ENCODE measurements at regions not wholly inside any gene's neighbourhood (a gene's known extent, or its start where the extent isn't known, plus 50 kb on each side); places are given as distances from the start of the nearest gene placed in this dataset.

GRCh38 chr7:18402488-18403183 lies 92.9 kb upstream of the HDAC9 start:
- no peak overlapping the region for H3K4me2 ChIP-seq (ENCODE audit: low read length)
- no peaks in the 10 kb centered on the region for H3K79me2 ChIP-seq (ENCODE audit: low read length)
- no peaks in the 10 kb centered on the region for H3K36me3 ChIP-seq (replicated peaks; ENCODE audit: low read depth, low read length)
- H3K9me3 ChIP-seq (ENCODE audit: insufficient read depth, low read length): no peaks in the 10 kb centered on the region
- H2AFZ ChIP-seq (ENCODE audit: low read depth, low read length): no peak overlapping the region
- TF ChIP-seq CTCF (IDR thresholded peaks at IDR 0.05; ENCODE audit: low read depth, low read length) (no peak), EZH2phosphoT487 (IDR thresholded peaks at IDR 0.05; ENCODE audit: low read depth) (no peak)
- no peaks in the 10 kb centered on the region for H4K20me1 ChIP-seq (ENCODE audit: insufficient read depth, low read length)
- no peaks in the 10 kb centered on the region for H3K27me3 ChIP-seq (ENCODE audit: low read depth, low read length)
- peaks cover 13% of the 10 kb centered on the region for H3K4me1 ChIP-seq (ENCODE audit: low read length)
- H3K9ac ChIP-seq (ENCODE audit: low read length): no peak overlapping the region
- H3K4me3 ChIP-seq (ENCODE audit: low read length): no peak overlapping the region
- H3K27ac ChIP-seq (ENCODE audit: low read length): no peak overlapping the region

- H4K20me1 ChIP-seq (ENCODE audit: insufficient read depth, low read length): no peaks in the 10 kb centered on the region
- H3K9ac ChIP-seq (ENCODE audit: low read length): no peak overlapping the region
- H3K27ac ChIP-seq (ENCODE audit: low read length): no peak overlapping the region
- no peaks in the 10 kb centered on the region for H3K9me3 ChIP-seq (ENCODE audit: insufficient read depth, low read length)
- no peak overlapping the region for H2AFZ ChIP-seq (ENCODE audit: low read depth, low read length)
- H3K4me2 ChIP-seq (ENCODE audit: low read length): no peak overlapping the region
- no peaks in the 10 kb centered on the region for H3K36me3 ChIP-seq (replicated peaks; ENCODE audit: low read depth, low read length)
- H3K4me3 ChIP-seq (ENCODE audit: low read length): no peak overlapping the region
- H3K79me2 ChIP-seq (ENCODE audit: low read length): no peaks in the 10 kb centered on the region
- H3K4me1 ChIP-seq (ENCODE audit: low read length): peaks cover 13% of the 10 kb centered on the region
- TF ChIP-seq CTCF (IDR thresholded peaks at IDR 0.05; ENCODE audit: low read depth, low read length) (no peak), EZH2phosphoT487 (IDR thresholded peaks at IDR 0.05; ENCODE audit: low read depth) (no peak)
- no peaks in the 10 kb centered on the region for H3K27me3 ChIP-seq (ENCODE audit: low read depth, low read length)
Measured at GRCh38 chr7:18405726-18406125, 89.8 kb upstream of the HDAC9 start.

DNA sequence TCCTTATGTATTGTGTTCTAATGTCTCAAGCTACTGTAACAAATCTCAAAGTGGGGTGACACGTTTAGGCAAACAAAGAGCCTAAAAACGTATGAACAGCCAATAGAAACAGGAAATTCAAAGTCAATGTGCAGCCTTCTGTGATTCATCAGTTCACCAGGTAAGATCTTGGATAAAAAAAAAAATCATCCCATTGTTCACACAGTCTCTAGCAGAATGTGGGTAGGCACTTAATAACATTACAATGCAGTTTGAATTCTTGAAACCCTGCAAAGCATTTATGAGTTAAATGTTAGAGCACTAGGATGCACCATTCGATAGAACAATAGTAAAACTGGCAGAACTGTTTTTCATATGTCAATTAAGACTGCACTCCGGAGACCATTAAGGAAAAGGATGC lies 88.2 kb upstream of the HDAC9 start:
- Histone ChIP-seq H2AFZ (ENCODE audit: low read depth, low read length) (no peak overlapping the region), H3K4me1 (ENCODE audit: low read length) (no peaks in the 10 kb centered on the region; the same call in 1 of the 2 replicates), H3K36me3 (replicated peaks; ENCODE audit: low read depth, low read length) (no peaks in the 10 kb centered on the region), H3K9me3 (ENCODE audit: insufficient read depth, low read length) (no peaks in the 10 kb centered on the region), H3K9ac (ENCODE audit: low read length) (no peak overlapping the region), H3K27me3 (ENCODE audit: low read depth, low read length) (no peaks in the 10 kb centered on the region), H3K4me3 (ENCODE audit: low read length) (no peak overlapping the region), H4K20me1 (ENCODE audit: insufficient read depth, low read length) (no peaks in the 10 kb centered on the region), H3K27ac (ENCODE audit: low read length) (no peak overlapping the region), H3K79me2 (ENCODE audit: low read length) (no peaks in the 10 kb centered on the region), H3K4me2 (ENCODE audit: low read length) (no peak overlapping the region)
- TF ChIP-seq EZH2phosphoT487 (IDR thresholded peaks at IDR 0.05; ENCODE audit: low read depth) (no peak), CTCF (IDR thresholded peaks at IDR 0.05; ENCODE audit: low read depth, low read length) (no peak)

DNA sequence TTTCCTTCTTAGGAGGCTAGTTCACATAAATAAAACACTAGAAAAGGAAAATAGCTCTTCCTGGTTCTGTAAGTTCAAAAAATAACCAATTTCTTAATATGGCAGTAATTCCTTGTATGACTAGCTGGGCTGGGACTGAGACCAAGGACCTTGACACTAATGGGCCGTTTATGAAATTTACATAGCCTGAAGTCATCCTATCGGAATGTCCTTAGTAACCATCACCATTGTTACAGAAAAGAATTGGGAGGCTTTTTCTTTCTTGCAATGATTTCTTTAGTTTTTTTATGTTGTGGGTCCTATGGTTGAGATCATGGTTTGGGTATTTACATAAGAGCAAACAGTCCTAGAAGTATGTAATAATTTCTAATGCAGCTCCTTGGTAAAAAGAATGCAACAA lies 87.1 kb upstream of the HDAC9 start:
- no peaks in the 10 kb centered on the region for H3K79me2 ChIP-seq (ENCODE audit: low read length)
- no peaks in the 10 kb centered on the region for H3K9me3 ChIP-seq (ENCODE audit: insufficient read depth, low read length)
- H3K27me3 ChIP-seq (ENCODE audit: low read depth, low read length): no peaks in the 10 kb centered on the region
- no peak overlapping the region for H2AFZ ChIP-seq (ENCODE audit: low read depth, low read length)
- no peak overlapping the region for H3K4me3 ChIP-seq (ENCODE audit: low read length)
- no peak overlapping the region for H3K27ac ChIP-seq (ENCODE audit: low read length)
- no peak for TF ChIP-seq EZH2phosphoT487 (IDR thresholded peaks at IDR 0.05; ENCODE audit: low read depth)
- TF ChIP-seq CTCF (IDR thresholded peaks at IDR 0.05; ENCODE audit: low read depth, low read length): no peak
- H3K36me3 ChIP-seq (replicated peaks; ENCODE audit: low read depth, low read length): no peaks in the 10 kb centered on the region
- no peaks in the 10 kb centered on the region for H3K4me1 ChIP-seq (ENCODE audit: low read length)
- H4K20me1 ChIP-seq (ENCODE audit: insufficient read depth, low read length): no peaks in the 10 kb centered on the region
- H3K9ac ChIP-seq (ENCODE audit: low read length): no peak overlapping the region
- H3K4me2 ChIP-seq (ENCODE audit: low read length): no peak overlapping the region
